HG03520 (cell line): ENCODE measurements at regions not wholly inside any gene's neighbourhood (a gene's known extent, or its start where the extent isn't known, plus 50 kb on each side); places are given as distances from the start of the nearest gene placed in this dataset.
"Not testable (repeated sequence)": the region's sequence is repeated elsewhere in the genome, so short reads cannot be mapped to it uniquely, and the experiment has no call there.

Experiments
- ATAC-seq: cut with Tn5 transposase; IDR thresholded peaks from one replicate; pipeline ENCODE4 v1.9.1; 2021; ENCODE audit warnings: mild to moderate bottlenecking, moderate library complexity; ENCODE audit not compliant: unreplicated experiment

GRCh38 chr3:164927728-164928127 lies 150.6 kb downstream of the SI start:
- ATAC-seq: no peak

- no peak for ATAC-seq
Observed at GRCh38 chr3:164918905-164919304, 159.4 kb downstream of the SI start.

GRCh38 chr3:164912916-164913315 lies 165.4 kb downstream of the SI start:
- ATAC-seq: no peak

- no peak for ATAC-seq
Observed at GRCh38 chr3:164903820-164904451, 174.4 kb downstream of the SI start.

GRCh38 chr3:164897342-164897741 lies 181.0 kb downstream of the SI start:
- ATAC-seq: no peak

GRCh38 chr3:164890061-164890460 lies 188.2 kb downstream of the SI start:
- no peak for ATAC-seq

GRCh38 chr3:164883171-164883570 lies 195.1 kb downstream of the SI start:
- no peak for ATAC-seq

GRCh38 chr3:164879201-164879600 lies 199.1 kb downstream of the SI start:
- no peak for ATAC-seq

- ATAC-seq: no peak
Observed at GRCh38 chr3:164864454-164864853, 213.8 kb downstream of the SI start.

GRCh38 chr3:164852866-164853265 lies 225.4 kb downstream of the SI start:
- no peak for ATAC-seq

GRCh38 chr3:164851905-164852304 lies 226.4 kb downstream of the SI start:
- ATAC-seq: no peak

- no peak for ATAC-seq
Observed at GRCh38 chr3:164851204-164851603, 227.1 kb downstream of the SI start.

- no peak for ATAC-seq
Observed at GRCh38 chr3:164848923-164849322, 229.4 kb downstream of the SI start.

GRCh38 chr3:164845739-164846138 lies 232.6 kb downstream of the SI start:
- ATAC-seq: no peak

GRCh38 chr3:164832216-164832615 lies 246.1 kb downstream of the SI start:
- ATAC-seq: no peak

GRCh38 chr3:164818318-164818717 lies 260.0 kb downstream of the SI start:
- ATAC-seq: no peak

- no peak for ATAC-seq
Observed at GRCh38 chr3:164814106-164814505, 264.2 kb downstream of the SI start.

GRCh38 chr3:164812042-164812441 lies 266.3 kb downstream of the SI start:
- ATAC-seq: no peak

GRCh38 chr3:164806188-164806587 lies 272.1 kb downstream of the SI start:
- ATAC-seq: no peak

- ATAC-seq: no peak
Observed at GRCh38 chr3:164794099-164794498, 284.2 kb downstream of the SI start.

GRCh38 chr3:164791263-164791662 lies 287.0 kb downstream of the SI start:
- ATAC-seq: no peak

- ATAC-seq: not testable (repeated sequence)
Observed at GRCh38 chr3:164784407-164784806, 293.9 kb downstream of the SI start.

- no peak for ATAC-seq
Observed at GRCh38 chr3:164781755-164782154, 296.5 kb downstream of the SI start.
